ENCODE measurements at regions not wholly inside any gene's neighbourhood (a gene's known extent, or its start where the extent isn't known, plus 50 kb on each side); places are given as distances from the start of the nearest gene placed in this dataset.

DNA sequence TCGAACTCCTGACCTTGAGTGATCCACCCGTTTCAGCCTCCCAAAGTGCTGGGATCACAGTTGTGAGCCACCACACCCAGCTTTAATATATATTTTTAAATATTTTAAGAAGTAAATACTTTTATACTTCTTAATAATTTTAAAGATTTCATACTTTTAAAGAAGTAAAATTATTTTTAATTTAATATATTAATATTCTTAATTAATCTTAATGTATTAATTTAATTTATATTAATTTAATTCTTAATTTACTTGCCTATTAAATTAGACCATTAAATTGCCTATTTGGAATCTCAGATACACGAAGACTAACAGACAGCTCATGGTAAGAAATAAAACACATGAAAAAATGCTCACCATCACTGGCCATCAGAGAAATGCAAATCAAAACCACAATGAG lies 1087.4 kb downstream of the CDH18 start:
- Histone ChIP-seq H3K4me3 (ENCODE audit: insufficient read depth, low read depth, low read length) (no peak overlapping the region), H2AK5ac (ENCODE audit: low read depth, low read length) (no peak overlapping the region), H3K79me1 (ENCODE audit: low read depth in 1 of 2, low read length in 2 of 2) (no peaks in the 10 kb centered on the region), H3K4me2 (ENCODE audit: low read depth, low read length) (no peak overlapping the region), H3K9me3 (ENCODE audit: control insufficient read depth, insufficient read depth, low read length) (no peaks in the 10 kb centered on the region), H3K14ac (replicated peaks; ENCODE audit: low read depth, low read length) (no peak overlapping the region), H3K56ac (ENCODE audit: extremely low read depth, insufficient read depth, low read length) (no peak overlapping the region), H2BK120ac (ENCODE audit: low read depth, low read length) (no peak overlapping the region), H3K4ac (ENCODE audit: low read depth, low read length) (no peak overlapping the region), H2BK5ac (ENCODE audit: low read depth, low read length, poor library complexity, severe bottlenecking) (no peak overlapping the region), H3K9ac (ENCODE audit: low read depth, low read length) (no peak overlapping the region), H2AK9ac (replicated peaks; ENCODE audit: low read depth, low read length, poor library complexity) (no peak overlapping the region), H3K36me3 (ENCODE audit: control insufficient read depth, insufficient read depth, low read length) (no peaks in the 10 kb centered on the region), H3K27ac (ENCODE audit: insufficient read depth, low read length) (no peak overlapping the region), H3K27me3 (ENCODE audit: control insufficient read depth, insufficient read depth, low read length) (no peaks in the 10 kb centered on the region), H3K9me1 (ENCODE audit: insufficient read depth, low read length) (no peaks in the 10 kb centered on the region), H2BK20ac (ENCODE audit: low read depth, low read length) (no peak overlapping the region), H4K8ac (ENCODE audit: low read depth in 2 of 2, low read length in 2 of 2) (no peak overlapping the region), H4K5ac (ENCODE audit: low read depth, low read length) (no peak overlapping the region), H2BK15ac (ENCODE audit: low read depth, low read length) (no peak overlapping the region), H4K91ac (ENCODE audit: insufficient read depth, low read depth, low read length) (no peak overlapping the region), H3K23ac (ENCODE audit: low read depth, low read length) (no peak overlapping the region), H4K20me1 (ENCODE audit: insufficient read depth, low read length) (no peaks in the 10 kb centered on the region), H3K18ac (ENCODE audit: low read depth, low read length) (no peak overlapping the region), H2AFZ (replicated peaks; ENCODE audit: low read length, poor library complexity) (no peak overlapping the region), H3K4me1 (ENCODE audit: control insufficient read depth, insufficient read depth, low read length) (no peaks in the 10 kb centered on the region)
- no peak for ATAC-seq (ENCODE audit: low read depth)
- dilution Hi-C loops (cut with HindIII; ENCODE audit: low sequenced_read_pairs, unreplicated experiment): no loop called here
- no peak for DNase-seq
- ChIA-PET CTCF (no interaction called here), POLR2A (ENCODE audit: unreplicated experiment) (no interaction called here)
- TF ChIP-seq MAZ (IDR thresholded peaks at IDR 0.05; ENCODE audit: borderline replicate concordance, low read depth, low read length): no peak
- TF ChIP-seq FOS (IDR thresholded peaks at IDR 0.05; ENCODE audit: low read depth, low read length): no peak
- no peak for TF ChIP-seq CEBPB (IDR thresholded peaks at IDR 0.05; ENCODE audit: low read depth, low read length)
- no peak for TF ChIP-seq POLR2A (IDR thresholded peaks at IDR 0.05; ENCODE audit: low read depth, low read length)
- TF ChIP-seq, protein P1, sequence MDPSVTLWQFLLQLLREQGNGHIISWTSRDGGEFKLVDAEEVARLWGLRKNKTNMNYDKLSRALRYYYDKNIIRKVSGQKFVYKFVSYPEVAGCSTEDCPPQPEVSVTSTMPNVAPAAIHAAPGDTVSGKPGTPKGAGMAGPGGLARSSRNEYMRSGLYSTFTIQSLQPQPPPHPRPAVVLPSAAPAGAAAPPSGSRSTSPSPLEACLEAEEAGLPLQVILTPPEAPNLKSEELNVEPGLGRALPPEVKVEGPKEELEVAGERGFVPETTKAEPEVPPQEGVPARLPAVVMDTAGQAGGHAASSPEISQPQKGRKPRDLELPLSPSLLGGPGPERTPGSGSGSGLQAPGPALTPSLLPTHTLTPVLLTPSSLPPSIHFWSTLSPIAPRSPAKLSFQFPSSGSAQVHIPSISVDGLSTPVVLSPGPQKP (IDR thresholded peaks at IDR 0.05; ENCODE audit: borderline replicate concordance, low read depth, low read length): no peak
- no peak for TF ChIP-seq CHD1 (IDR thresholded peaks at IDR 0.05; ENCODE audit: low read depth, low read length)
- TF ChIP-seq, protein P2, sequence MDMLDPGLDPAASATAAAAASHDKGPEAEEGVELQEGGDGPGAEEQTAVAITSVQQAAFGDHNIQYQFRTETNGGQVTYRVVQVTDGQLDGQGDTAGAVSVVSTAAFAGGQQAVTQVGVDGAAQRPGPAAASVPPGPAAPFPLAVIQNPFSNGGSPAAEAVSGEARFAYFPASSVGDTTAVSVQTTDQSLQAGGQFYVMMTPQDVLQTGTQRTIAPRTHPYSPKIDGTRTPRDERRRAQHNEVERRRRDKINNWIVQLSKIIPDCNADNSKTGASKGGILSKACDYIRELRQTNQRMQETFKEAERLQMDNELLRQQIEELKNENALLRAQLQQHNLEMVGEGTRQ (IDR thresholded peaks at IDR 0.05; ENCODE audit: low read depth, low read length): no peak
- TF ChIP-seq SMC3 (IDR thresholded peaks at IDR 0.05; ENCODE audit: low read depth, low read length): no peak
- TF ChIP-seq RAD21 (IDR thresholded peaks at IDR 0.05; ENCODE audit: low read length): no peak
- no TSS peak for BruUV-seq (replicated peaks)
- in situ Hi-C loops (cut with MboI; ENCODE audit: low sequenced_read_pairs): no loop called here
- no CpG with 5 or more reads among the region's 3 CpGs for WGBS, 2 experiments (ENCODE audit: extremely low coverage in 2 of 2, insufficient read length in 1 of 2)
- intact Hi-C loops (cut with micrococcal nuclease): no loop called here

Data from IMR-90 (cell line).